ENCODE measurements at regions not wholly inside any gene's neighbourhood (a gene's known extent, or its start where the extent isn't known, plus 50 kb on each side); places are given as distances from the start of the nearest gene placed in this dataset.
"Not testable (repeated sequence)": the region's sequence is repeated elsewhere in the genome, so short reads cannot be mapped to it uniquely, and the experiment has no call there.

- H3K4me3 ChIP-seq: no peak overlapping the region
- no peaks in the 10 kb centered on the region for H3K4me1 ChIP-seq
- TF ChIP-seq CTCF (IDR thresholded peaks at IDR 0.05): no peak
- TF ChIP-seq POLR2A (IDR thresholded peaks at IDR 0.05): no peak
- DNase-seq: no peak
- H3K27me3 ChIP-seq: no peaks in the 10 kb centered on the region
- H3K9me3 ChIP-seq: no peaks in the 10 kb centered on the region
- H3K36me3 ChIP-seq: no peaks in the 10 kb centered on the region
- H3K27ac ChIP-seq: no peak overlapping the region
Observed at GRCh38 chr3:68535782-68536181, 396.6 kb downstream of the TAFA4 start.

- H3K36me3 ChIP-seq: no peaks in the 10 kb centered on the region
- no peak for TF ChIP-seq CTCF (IDR thresholded peaks at IDR 0.05)
- TF ChIP-seq POLR2A (IDR thresholded peaks at IDR 0.05): no peak
- H3K27ac ChIP-seq: no peak overlapping the region
- H3K4me3 ChIP-seq: no peak overlapping the region
- H3K9me3 ChIP-seq: no peaks in the 10 kb centered on the region
- no peaks in the 10 kb centered on the region for H3K27me3 ChIP-seq
- no peaks in the 10 kb centered on the region for H3K4me1 ChIP-seq
- DNase-seq: no peak
Observed at GRCh38 chr3:68523330-68523729, 409.0 kb downstream of the TAFA4 start.

DNA sequence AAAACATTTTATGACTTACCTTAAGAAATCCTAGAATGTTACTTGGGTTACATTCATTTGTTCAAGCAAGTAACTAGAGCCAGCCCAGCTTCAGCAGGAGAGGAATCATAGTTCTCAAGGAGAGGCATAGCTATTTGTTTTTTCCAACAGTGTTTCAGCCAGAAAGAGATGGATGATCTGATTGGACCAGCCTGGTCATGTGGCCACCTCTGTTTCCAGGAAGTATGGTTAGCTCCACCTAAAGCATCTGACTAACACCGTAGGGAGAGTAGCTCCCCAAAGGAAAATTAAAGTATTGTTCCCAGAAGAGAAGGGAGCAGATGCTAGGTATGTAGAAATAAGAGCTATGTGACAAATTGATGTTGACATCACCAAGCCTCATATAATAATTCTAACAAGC lies 417.1 kb downstream of the TAFA4 start:
- Histone ChIP-seq H3K9me3 (no peaks in the 10 kb centered on the region), H3K4me3 (no peak overlapping the region), H3K4me1 (no peaks in the 10 kb centered on the region), H3K27me3 (no peaks in the 10 kb centered on the region), H3K27ac (no peak overlapping the region), H3K36me3 (no peaks in the 10 kb centered on the region)
- TF ChIP-seq CTCF (IDR thresholded peaks at IDR 0.05): no peak
- no peak for TF ChIP-seq POLR2A (IDR thresholded peaks at IDR 0.05)
- DNase-seq: no peak

DNA sequence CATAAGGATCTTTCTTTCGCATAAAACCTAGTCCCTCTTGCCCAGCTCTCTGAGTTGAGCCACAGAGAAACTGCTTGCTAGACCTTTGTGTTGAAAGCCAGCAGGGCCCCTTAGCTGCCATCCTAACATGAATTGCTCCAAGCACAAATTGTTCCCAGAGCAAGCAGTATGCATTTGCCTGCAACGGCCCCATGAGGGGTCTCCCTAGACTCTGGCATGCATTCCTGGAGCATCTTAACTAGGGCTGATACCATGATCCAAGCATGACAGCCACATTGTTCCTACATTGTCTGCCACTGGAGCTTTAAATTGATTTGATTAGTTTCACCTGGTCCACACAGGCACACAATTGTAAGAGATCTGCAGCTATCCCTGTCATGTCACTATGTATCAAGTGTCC lies 428.1 kb downstream of the TAFA4 start:
- no peak for DNase-seq
- H3K36me3 ChIP-seq: no peaks in the 10 kb centered on the region
- no peak overlapping the region for H3K27ac ChIP-seq
- no peak for TF ChIP-seq POLR2A (IDR thresholded peaks at IDR 0.05)
- TF ChIP-seq CTCF (IDR thresholded peaks at IDR 0.05): no peak
- H3K4me3 ChIP-seq: no peak overlapping the region
- H3K4me1 ChIP-seq: no peaks in the 10 kb centered on the region
- no peaks in the 10 kb centered on the region for H3K9me3 ChIP-seq
- H3K27me3 ChIP-seq: no peaks in the 10 kb centered on the region

DNA sequence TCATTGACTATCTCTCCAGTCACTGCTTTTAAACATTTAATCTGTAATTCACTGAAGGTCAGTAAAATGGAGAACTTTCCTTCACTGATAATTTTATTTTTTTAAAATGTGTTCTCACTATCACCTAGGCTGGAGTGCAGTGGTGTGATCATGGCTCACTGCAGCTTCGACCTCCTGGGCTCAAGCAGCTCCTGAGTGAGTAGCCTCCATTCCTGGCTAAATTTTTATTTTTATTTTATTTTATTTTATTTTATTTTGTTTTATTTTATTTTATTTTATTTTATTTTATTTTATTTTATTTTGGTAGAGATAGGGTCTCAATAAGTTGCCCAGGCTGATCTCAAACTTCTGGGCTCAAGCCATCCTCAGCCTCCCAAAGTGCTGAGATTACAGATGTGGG lies 446.5 kb downstream of the TAFA4 start:
- not testable (repeated sequence) for H3K4me1 ChIP-seq, H3K27ac ChIP-seq, H3K9me3 ChIP-seq, H3K36me3 ChIP-seq, DNase-seq, H3K4me3 ChIP-seq, H3K27me3 ChIP-seq

DNA sequence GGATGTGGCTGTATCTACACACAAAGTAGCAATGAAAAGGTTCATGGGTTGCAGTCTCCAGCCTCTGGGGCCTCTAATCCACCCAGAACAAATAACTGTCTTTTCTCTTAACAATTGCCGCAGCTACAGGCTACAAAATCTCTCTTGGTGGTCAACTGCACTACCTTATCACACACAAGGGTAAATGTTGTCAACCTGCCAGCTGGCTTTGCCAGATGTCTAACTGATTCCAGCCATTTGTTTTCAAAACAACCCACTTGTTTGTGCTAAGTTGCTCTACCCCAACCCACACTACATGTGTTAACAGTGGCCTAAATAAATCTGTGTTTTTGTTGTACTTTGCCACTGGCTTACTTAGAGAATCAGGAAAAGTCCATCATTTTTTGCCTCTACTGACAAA lies 447.3 kb downstream of the TAFA4 start:
- TF ChIP-seq CTCF (IDR thresholded peaks at IDR 0.05) (no peak), POLR2A (IDR thresholded peaks at IDR 0.05) (no peak)
- no peak for DNase-seq
- H3K9me3 ChIP-seq: no peaks in the 10 kb centered on the region

More for the DNA sequence above, 447.3 kb downstream of the TAFA4 start:
- Histone ChIP-seq H3K4me1 (no peaks in the 10 kb centered on the region), H3K27ac (no peak overlapping the region), H3K27me3 (no peaks in the 10 kb centered on the region), H3K36me3 (no peaks in the 10 kb centered on the region), H3K4me3 (no peak overlapping the region)

All from Peyer's patch (tissue), 4 donors.